Hematopoietic multipotent progenitor cell treated with erythropoietin and hydrocortisone succinate and interleukin-3 and kit ligand, for 8 days (in vitro differentiated cells): ENCODE measurements at regions not wholly inside any gene's neighbourhood (a gene's known extent, or its start where the extent isn't known, plus 50 kb on each side); places are given as distances from the start of the nearest gene placed in this dataset.
"Not testable (repeated sequence)": the region's sequence is repeated elsewhere in the genome, so short reads cannot be mapped to it uniquely, and the experiment has no call there.

Source experiments
- DNase-seq: peaks from one replicate; pipeline ENCODE4 v3.0.0-alpha.2; 2015

DNA sequence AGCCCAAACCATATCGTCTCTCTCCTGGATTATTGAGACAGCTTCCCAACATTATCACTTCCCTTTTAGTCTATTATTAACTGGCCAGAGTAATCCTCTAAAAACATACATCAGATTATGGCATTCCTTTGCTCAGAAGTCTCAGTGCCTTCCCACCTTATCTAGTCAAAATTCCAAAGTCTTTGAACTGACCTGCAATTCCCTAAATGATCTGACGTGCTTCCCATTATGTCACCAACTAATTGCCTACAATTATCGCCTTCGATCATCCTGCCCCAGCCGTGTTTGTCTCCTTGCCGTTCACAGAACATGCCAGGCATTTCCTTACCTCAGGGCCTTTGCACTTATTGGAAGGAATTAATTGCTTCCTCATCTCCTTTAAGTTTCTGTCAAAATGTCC lies 332.4 kb downstream of the IRS1 start:
- DNase-seq: no peak

GRCh38 chr2:226466589-226466988 lies 333.0 kb downstream of the IRS1 start:
- DNase-seq: no peak

- no peak for DNase-seq
These were observed 333.5 kb downstream of the IRS1 start for GRCh38 chr2:226466124-226466523.

GRCh38 chr2:226464380-226464779 lies 335.2 kb downstream of the IRS1 start:
- no peak for DNase-seq

DNA sequence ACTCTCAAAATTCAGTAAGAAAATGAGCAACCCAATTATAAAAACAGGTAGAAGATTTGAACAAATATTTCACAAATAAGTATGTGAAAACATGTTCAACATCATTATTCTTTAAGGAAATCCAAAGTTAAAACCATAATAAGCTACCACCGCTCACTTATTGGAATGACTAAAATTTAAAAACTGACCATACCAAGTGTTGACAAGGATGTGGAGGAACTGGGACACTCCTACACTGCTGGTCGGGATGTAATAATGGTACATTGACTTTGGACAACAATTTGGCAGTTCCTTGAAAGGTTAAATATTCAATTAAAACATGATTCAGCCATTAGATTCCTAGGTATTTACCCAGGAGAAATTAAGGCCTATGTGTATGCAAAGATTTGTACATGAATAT lies 336.5 kb downstream of the IRS1 start:
- DNase-seq: no peak

GRCh38 chr2:226461981-226462380 lies 337.6 kb downstream of the IRS1 start:
- DNase-seq: no peak

- DNase-seq: not testable (repeated sequence)
These were observed 343.5 kb downstream of the IRS1 start for GRCh38 chr2:226456144-226456543.

- no peak for DNase-seq
These were observed 346.9 kb downstream of the IRS1 start for GRCh38 chr2:226452768-226453167.

GRCh38 chr2:226451486-226451885 lies 348.1 kb downstream of the IRS1 start:
- no peak for DNase-seq

GRCh38 chr2:226450141-226450540 lies 349.5 kb downstream of the IRS1 start:
- DNase-seq: no peak

DNA sequence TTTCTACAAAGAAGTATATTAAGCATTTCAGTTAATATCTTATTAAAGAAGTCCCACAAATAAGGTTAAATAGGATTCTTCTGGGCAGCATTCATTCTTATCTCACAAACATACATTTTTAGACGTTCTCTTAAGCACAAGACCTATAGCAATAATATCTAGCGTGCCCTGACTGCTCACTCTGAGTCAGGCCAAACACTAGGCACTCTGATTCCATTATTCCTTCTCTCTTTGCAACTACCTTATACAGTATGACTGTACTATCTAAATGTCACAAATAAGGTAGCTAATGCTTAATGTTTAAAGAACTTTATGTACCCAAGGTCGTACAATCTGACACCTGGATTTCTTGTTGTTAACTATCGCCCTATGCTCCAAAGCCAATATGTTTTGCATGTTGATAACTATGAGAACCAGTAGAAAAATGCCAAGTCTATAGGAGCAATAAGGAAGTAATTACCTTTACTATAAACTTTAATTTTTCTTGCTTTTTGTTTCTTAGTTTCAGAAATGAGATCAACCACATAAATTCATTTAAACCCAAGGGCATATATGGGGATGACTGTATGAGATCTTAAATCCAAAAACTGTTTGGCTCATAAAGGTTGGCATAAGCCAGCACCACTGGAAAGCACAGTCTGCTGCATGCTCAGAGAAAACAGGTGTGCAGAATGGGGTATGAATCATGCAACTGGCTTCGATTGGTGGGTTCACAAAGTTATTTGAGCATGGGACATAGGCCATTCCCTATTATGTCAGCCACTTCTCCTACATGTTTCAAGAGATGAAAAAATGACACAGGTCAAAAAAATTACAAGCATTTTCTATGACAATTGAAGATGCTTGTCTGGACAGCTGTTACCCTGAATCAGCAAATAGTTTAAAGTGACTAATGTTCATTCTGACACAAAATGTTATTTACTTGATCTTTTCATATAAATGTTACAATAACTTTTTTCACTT lies 352.0 kb downstream of the IRS1 start:
- DNase-seq: no peak

DNA sequence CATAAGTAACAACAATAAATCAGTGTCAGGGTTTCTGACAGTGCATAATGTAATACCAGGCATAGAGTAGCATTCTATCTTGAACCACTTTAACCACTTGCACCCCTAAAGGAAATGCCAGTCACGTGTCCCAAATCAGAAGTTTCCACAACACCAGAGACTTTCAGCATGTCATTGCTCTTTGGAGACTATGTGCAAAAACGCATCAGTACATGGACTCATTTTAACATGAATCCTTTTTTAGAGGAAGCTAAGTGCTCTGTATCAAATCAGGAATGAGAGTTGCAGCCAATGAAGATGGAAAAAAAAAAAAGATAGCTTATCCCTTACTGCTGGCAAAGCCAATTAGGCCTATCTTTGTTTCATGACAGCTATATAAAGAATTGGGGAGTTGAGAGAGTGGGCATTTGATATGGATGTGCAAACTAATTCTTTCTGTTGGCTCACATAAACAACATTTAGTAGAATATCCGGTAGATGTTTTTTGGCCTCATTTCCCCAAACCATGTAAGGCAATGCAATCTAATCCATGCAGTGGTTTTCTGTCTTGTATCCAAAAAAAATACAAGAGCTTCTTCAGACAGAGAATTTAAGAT lies 353.1 kb downstream of the IRS1 start:
- no peak for DNase-seq

- DNase-seq: no peak
These were observed 354.3 kb downstream of the IRS1 start for GRCh38 chr2:226445216-226445861.

GRCh38 chr2:226443112-226443511 lies 356.5 kb downstream of the IRS1 start:
- no peak for DNase-seq

GRCh38 chr2:226440127-226440918 lies 359.3 kb downstream of the IRS1 start:
- DNase-seq: no peak

DNA sequence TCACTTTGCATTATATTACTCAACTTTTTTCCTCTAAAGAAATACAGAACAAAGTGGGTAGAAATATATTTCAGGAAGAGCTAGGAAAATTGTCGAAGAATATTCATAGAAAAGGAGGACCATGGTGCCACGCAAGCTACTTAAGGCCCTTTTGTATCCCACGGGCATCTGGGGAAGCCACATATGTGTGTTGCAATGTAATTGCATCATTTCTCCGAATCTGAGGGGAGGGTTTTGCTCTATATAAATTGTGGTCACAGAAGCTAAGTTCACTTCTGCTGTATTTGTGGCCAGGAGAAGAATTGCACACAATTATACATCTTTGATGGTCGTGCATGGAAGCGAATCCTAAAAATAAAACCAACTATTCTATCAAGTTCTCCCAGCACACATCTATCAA lies 360.3 kb downstream of the IRS1 start:
- DNase-seq: peak; percentile 4

- DNase-seq: no peak
These were observed 364.5 kb downstream of the IRS1 start for GRCh38 chr2:226435146-226435545.

GRCh38 chr2:226434702-226435101 lies 364.9 kb downstream of the IRS1 start:
- no peak for DNase-seq

DNA sequence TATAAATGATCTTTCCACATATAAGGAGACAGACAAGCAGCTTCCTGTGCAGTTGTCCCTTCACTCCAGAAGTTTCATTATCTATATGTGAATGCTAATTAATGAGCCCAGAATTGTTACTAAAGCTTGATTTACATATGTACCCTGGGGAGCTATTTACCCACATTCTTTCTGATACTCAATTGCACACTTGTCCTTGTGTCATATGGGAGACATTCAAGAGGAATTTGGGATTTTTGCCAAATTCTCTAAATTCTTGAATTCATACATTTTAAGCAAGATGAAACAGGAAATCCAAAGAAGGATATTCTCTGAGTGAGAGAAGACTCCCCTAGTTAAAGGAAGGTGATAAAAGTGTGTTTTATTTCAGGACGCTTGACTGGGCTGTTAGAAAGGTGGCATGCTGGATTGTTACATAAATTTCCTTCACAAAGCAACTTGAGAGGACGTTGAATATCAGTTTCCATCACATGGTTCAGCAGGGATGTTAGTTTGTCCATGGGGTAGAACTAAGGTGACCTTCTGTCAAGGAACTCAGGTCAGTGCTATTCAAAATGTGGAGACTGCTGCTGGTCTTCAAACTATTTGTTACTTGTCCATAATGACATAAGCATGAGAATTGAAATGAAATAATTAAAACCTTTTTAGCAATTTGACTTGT lies 368.2 kb downstream of the IRS1 start:
- DNase-seq: no peak

- DNase-seq: no peak
These were observed 370.1 kb downstream of the IRS1 start for GRCh38 chr2:226429476-226429875.

DNA sequence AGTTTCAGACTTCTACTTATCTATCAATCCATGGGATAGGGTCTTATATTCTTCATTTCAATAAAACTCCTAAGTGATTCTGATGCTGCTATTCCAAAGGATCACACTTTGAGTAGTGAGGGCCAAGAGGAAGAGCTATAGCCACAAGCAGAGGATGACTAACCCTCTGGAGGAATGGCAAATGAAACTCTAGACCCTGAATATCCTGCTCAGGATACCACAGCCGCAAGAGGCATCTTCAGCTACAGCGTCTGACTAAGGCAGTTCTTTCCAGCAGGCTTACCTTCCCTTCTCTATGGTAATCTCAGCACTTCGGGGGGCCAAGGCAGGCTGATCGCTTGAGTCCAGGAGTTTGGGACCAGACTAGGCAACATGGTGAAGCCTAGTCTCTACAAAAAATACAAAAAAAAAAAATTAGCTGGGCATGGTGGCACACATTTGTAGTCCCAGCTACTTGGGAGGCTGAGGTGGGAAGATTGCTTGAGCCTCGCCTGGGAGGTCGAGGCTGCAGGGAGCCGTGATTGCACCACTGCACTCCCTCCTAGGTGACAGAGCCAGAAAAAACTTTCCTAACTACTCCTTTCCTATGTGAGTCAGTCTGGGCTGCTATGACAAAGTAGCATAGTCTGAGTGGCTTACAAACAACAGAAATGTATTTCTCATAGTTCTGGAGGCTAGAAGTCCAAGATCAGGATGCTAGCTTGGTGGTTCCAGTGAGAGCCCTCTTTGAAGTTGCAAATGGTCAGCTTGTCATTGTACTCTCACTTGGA lies 371.9 kb downstream of the IRS1 start:
- no peak for DNase-seq

- DNase-seq: no peak
These were observed 373.3 kb downstream of the IRS1 start for GRCh38 chr2:226426292-226426736.
